GM19468 (cell line): ENCODE measurements at regions not wholly inside any gene's neighbourhood (a gene's known extent, or its start where the extent isn't known, plus 50 kb on each side); places are given as distances from the start of the nearest gene placed in this dataset.
A peak's percentile ranks its signal among the peaks of the same experiment; 100 is the strongest.

Experiments used
- ATAC-seq: cut with Tn5 transposase; IDR thresholded peaks from one replicate; pipeline ENCODE4 v1.9.1; 2021; ENCODE audit warnings: mild to moderate bottlenecking, moderate library complexity, moderate number of reproducible peaks; ENCODE audit not compliant: unreplicated experiment; ENCODE audit errors: extremely low read depth

GRCh38 chr4:163747293-163747692 is 252.8 kb downstream of the TMA16 start:
- ATAC-seq = no peak

GRCh38 chr4:163747886-163748285 is 253.4 kb downstream of the TMA16 start:
- ATAC-seq = no peak

GRCh38 chr4:163748449-163748848 is 254.0 kb downstream of the TMA16 start:
- no peak for ATAC-seq

- ATAC-seq = no peak
These were observed 260.5 kb downstream of the TMA16 start for GRCh38 chr4:163755013-163755412.

GRCh38 chr4:163757219-163757618 is 262.7 kb downstream of the TMA16 start:
- ATAC-seq = no peak

- no peak for ATAC-seq
These were observed 263.5 kb downstream of the TMA16 start for GRCh38 chr4:163758032-163758431.

- ATAC-seq = no peak
These were observed 268.3 kb downstream of the TMA16 start for GRCh38 chr4:163762741-163763140.

- ATAC-seq = no peak
These were observed 270.1 kb downstream of the TMA16 start for GRCh38 chr4:163764569-163764968.

GRCh38 chr4:163768014-163768413 is 273.5 kb downstream of the TMA16 start:
- ATAC-seq = no peak

- no peak for ATAC-seq
These were observed 277.7 kb downstream of the TMA16 start for GRCh38 chr4:163772238-163772637.

- no peak for ATAC-seq
These were observed 279.4 kb downstream of the TMA16 start for GRCh38 chr4:163773940-163774339.

- ATAC-seq = no peak
These were observed 282.5 kb downstream of the TMA16 start for GRCh38 chr4:163776957-163777356.

GRCh38 chr4:163781726-163782125 is 287.2 kb downstream of the TMA16 start:
- no peak for ATAC-seq

- ATAC-seq = no peak
These were observed 295.7 kb downstream of the TMA16 start for GRCh38 chr4:163790231-163790630.

GRCh38 chr4:163795885-163796284 is 301.4 kb downstream of the TMA16 start:
- no peak for ATAC-seq

- ATAC-seq = no peak
These were observed 309.5 kb downstream of the TMA16 start for GRCh38 chr4:163804001-163804400.

GRCh38 chr4:163806653-163807052 is 312.2 kb downstream of the TMA16 start:
- no peak for ATAC-seq

- ATAC-seq = no peak
These were observed 313.5 kb downstream of the TMA16 start for GRCh38 chr4:163808011-163808410.

- ATAC-seq = peak; percentile 81
These were observed 316.3 kb downstream of the TMA16 start for GRCh38 chr4:163810755-163811154.

GRCh38 chr4:163815776-163816175 is 321.3 kb downstream of the TMA16 start:
- ATAC-seq = peak; percentile 37

- ATAC-seq = no peak
These were observed 322.0 kb downstream of the TMA16 start for GRCh38 chr4:163816494-163816893.

GRCh38 chr4:163818673-163819072 is 324.2 kb downstream of the TMA16 start:
- no peak for ATAC-seq

GRCh38 chr4:163833669-163834068 is 339.2 kb downstream of the TMA16 start:
- ATAC-seq = no peak
